ENCODE measurements at regions not wholly inside any gene's neighbourhood (a gene's known extent, or its start where the extent isn't known, plus 50 kb on each side); places are given as distances from the start of the nearest gene placed in this dataset.

DNA sequence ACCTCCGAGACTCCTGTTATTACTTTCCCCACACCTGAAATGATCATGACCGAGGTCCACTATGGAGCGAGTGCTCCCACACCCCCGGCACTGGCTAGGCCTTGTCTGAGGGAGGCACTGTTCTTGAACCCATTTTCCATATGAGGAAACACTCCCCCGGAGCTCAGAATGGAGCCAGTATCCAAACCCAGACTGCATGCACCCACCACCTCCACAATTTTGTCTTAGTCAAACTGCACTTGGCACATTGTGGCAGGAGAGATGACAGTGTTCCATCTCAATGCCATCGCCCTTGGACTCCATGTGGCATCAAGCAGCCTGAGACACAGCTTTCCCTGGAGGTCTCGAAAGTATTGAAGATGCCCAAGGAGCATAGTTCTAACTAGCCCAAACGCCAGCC, 154.1 kb downstream of the NUP210 start:
- Histone ChIP-seq H3K4me3 (ENCODE audit: low read depth in 1 of 5, low read length in 5 of 5) (no peak overlapping the region), H3K9ac (ENCODE audit: low read length in 5 of 5) (no peak overlapping the region), H3K4me1 (ENCODE audit: control insufficient read depth in 5 of 5, insufficient read depth in 5 of 5, low read length in 5 of 5) (peaks cover 0 to 25% (median 10%) of the 10 kb centered on the region in 5 donors), H3K36me3 (ENCODE audit: control insufficient read depth in 5 of 5, insufficient read depth in 5 of 5, low read length in 5 of 5) (no peaks in the 10 kb centered on the region), H3K27me3 (ENCODE audit: control insufficient read depth in 5 of 5, insufficient read depth in 4 of 5, low read length in 5 of 5) (peaks cover 0 to 2% (median 0%) of the 10 kb centered on the region in 5 donors), H3K27ac (ENCODE audit: low read depth, low read length) (no peak overlapping the region), H3K9me3 (ENCODE audit: control insufficient read depth in 5 of 5, low read length in 5 of 5) (peaks cover 0 to 18% (median 13%) of the 10 kb centered on the region in 5 donors)

DNA sequence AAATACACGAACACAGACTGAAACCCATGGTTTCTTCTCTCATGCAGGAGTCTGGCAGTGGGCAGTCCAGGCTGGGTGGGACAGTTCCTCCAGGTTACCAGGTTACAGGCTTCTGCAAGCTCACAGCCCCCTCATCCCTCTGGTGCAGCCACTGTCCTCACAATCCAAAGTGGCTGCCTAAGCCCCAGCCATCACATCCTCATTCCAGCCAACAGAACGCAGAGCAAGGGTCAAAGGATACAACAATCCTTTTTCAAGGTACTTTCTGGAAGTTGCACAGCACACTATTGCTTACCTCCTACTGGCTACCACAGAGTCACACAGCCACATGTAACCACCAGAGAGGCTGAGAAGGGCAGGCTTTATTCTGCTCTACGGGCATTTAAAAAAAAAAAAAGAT, 154.6 kb downstream of the NUP210 start:
- no peaks in the 10 kb centered on the region for H3K36me3 ChIP-seq (ENCODE audit: control insufficient read depth in 5 of 5, insufficient read depth in 5 of 5, low read length in 5 of 5)
- peaks cover 0 to 18% (median 13%) of the 10 kb centered on the region in 5 donors for H3K9me3 ChIP-seq (ENCODE audit: control insufficient read depth in 5 of 5, low read length in 5 of 5)
- H3K27ac ChIP-seq (ENCODE audit: low read depth, low read length), result no peak overlapping the region
- no peak overlapping the region for H3K9ac ChIP-seq (ENCODE audit: low read length in 5 of 5)
- no peak overlapping the region for H3K4me3 ChIP-seq (ENCODE audit: low read depth in 1 of 5, low read length in 5 of 5)
- peaks cover 0 to 2% (median 0%) of the 10 kb centered on the region in 5 donors for H3K27me3 ChIP-seq (ENCODE audit: control insufficient read depth in 5 of 5, insufficient read depth in 4 of 5, low read length in 5 of 5)
- peaks cover 0 to 25% (median 10%) of the 10 kb centered on the region in 5 donors for H3K4me1 ChIP-seq (ENCODE audit: control insufficient read depth in 5 of 5, insufficient read depth in 5 of 5, low read length in 5 of 5)

DNA sequence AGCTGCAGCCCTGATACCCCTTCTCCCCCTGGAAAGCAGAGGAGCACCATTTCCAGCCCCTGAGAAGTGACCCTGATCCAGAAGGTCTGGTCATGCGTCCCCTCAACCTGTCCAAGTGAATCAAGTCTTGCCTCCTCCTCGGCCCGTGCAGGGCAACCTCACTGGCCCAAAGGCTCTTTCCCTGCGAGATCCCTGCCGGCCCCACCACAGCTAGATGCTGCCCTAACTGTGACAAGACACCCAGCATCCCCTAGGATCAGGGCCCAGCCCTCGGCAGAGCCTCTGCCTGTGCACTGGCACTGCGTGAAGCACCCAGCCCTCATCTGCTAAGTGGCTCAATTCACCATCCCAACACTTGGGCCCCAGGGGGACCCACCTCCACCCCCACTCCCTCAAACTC, 155.1 kb downstream of the NUP210 start:
- peaks cover 0 to 14% (median 13%) of the 10 kb centered on the region in 5 donors for H3K9me3 ChIP-seq (ENCODE audit: control insufficient read depth in 5 of 5, low read length in 5 of 5)
- no peak overlapping the region for H3K27ac ChIP-seq (ENCODE audit: low read depth, low read length)
- peaks cover 0 to 25% (median 10%) of the 10 kb centered on the region in 5 donors for H3K4me1 ChIP-seq (ENCODE audit: control insufficient read depth in 5 of 5, insufficient read depth in 5 of 5, low read length in 5 of 5)
- no peak overlapping the region for H3K4me3 ChIP-seq (ENCODE audit: low read depth in 1 of 5, low read length in 5 of 5)
- no peaks in the 10 kb centered on the region for H3K36me3 ChIP-seq (ENCODE audit: control insufficient read depth in 5 of 5, insufficient read depth in 5 of 5, low read length in 5 of 5)
- peaks cover 0 to 2% (median 0%) of the 10 kb centered on the region in 5 donors for H3K27me3 ChIP-seq (ENCODE audit: control insufficient read depth in 5 of 5, insufficient read depth in 4 of 5, low read length in 5 of 5)
- H3K9ac ChIP-seq (ENCODE audit: low read length in 5 of 5), result no peak overlapping the region

DNA sequence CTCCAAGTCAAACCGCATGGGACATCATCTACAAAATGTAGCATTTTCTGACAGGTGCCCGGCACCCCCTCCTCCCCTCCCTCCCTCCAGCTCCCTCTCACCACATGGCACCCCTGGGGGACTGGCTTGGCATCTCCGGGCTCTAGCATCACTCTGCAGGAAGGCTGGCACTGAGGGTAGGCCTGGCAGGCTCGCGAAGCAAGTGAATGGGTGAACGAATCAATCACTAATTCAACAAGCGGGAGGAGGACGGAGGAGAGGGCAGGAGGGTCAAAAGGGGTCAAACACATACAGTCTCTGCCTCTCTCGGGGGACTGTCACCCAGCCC, 155.7 kb downstream of the NUP210 start:
- H3K27me3 ChIP-seq (ENCODE audit: control insufficient read depth in 5 of 5, insufficient read depth in 4 of 5, low read length in 5 of 5), result peaks cover 0 to 2% (median 0%) of the 10 kb centered on the region in 5 donors
- no peaks in the 10 kb centered on the region for H3K36me3 ChIP-seq (ENCODE audit: control insufficient read depth in 5 of 5, insufficient read depth in 5 of 5, low read length in 5 of 5)
- no peak overlapping the region for H3K4me3 ChIP-seq (ENCODE audit: low read depth in 1 of 5, low read length in 5 of 5)
- H3K4me1 ChIP-seq (ENCODE audit: control insufficient read depth in 5 of 5, insufficient read depth in 5 of 5, low read length in 5 of 5), result peaks cover 0 to 25% (median 10%) of the 10 kb centered on the region in 5 donors
- no peak overlapping the region for H3K27ac ChIP-seq (ENCODE audit: low read depth, low read length)
- H3K9me3 ChIP-seq (ENCODE audit: control insufficient read depth in 5 of 5, low read length in 5 of 5), result peaks cover 0 to 11% (median 8%) of the 10 kb centered on the region in 5 donors
- no peak overlapping the region for H3K9ac ChIP-seq (ENCODE audit: low read length in 5 of 5)

DNA sequence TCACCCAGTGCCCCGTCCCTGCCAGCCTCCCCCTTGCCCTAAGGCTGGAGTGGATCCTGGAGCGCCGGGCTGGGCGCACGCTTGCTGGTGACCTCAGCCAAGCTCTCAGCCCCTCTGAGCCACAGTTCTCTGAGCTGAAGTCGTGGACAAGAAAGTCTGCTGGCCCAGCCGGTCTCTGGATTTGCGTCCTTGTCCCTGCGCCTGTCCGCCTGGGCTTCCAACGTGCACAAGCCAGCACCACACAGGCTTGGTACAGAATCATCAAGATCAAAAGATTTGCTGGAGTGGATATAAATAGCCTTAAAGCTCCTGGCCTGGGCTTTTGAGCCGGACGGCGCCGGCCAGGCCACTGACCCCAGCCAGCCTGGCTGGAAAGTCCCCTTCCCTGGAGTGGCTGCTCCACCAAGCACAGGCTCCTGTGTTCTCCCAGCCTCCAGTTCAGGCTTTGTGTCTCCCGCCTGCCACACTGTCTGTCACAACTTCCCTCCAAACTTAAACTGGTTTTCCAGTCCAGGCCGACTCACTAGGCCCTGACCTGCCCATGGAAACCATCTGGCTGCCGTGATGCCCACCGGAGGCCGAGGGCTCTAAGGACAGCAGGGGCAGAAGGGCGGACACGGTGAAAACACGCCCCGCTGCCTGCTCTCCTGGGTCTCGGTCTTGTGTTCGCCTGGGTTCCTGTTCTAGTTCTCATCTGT, 156.2 kb downstream of the NUP210 start:
- Histone ChIP-seq H3K9ac (ENCODE audit: low read length in 5 of 5) (no peak overlapping the region), H3K27ac (ENCODE audit: low read depth, low read length) (no peak overlapping the region), H3K9me3 (ENCODE audit: control insufficient read depth in 5 of 5, low read length in 5 of 5) (peaks cover 0 to 6% (median 3%) of the 10 kb centered on the region in 5 donors), H3K36me3 (ENCODE audit: control insufficient read depth in 5 of 5, insufficient read depth in 5 of 5, low read length in 5 of 5) (no peaks in the 10 kb centered on the region), H3K4me1 (ENCODE audit: control insufficient read depth in 5 of 5, insufficient read depth in 5 of 5, low read length in 5 of 5) (peaks cover 0 to 21% (median 7%) of the 10 kb centered on the region in 5 donors), H3K4me3 (ENCODE audit: low read depth in 1 of 5, low read length in 5 of 5) (no peak overlapping the region), H3K27me3 (ENCODE audit: control insufficient read depth in 5 of 5, insufficient read depth in 4 of 5, low read length in 5 of 5) (peaks cover 0 to 2% (median 0%) of the 10 kb centered on the region in 5 donors)

DNA sequence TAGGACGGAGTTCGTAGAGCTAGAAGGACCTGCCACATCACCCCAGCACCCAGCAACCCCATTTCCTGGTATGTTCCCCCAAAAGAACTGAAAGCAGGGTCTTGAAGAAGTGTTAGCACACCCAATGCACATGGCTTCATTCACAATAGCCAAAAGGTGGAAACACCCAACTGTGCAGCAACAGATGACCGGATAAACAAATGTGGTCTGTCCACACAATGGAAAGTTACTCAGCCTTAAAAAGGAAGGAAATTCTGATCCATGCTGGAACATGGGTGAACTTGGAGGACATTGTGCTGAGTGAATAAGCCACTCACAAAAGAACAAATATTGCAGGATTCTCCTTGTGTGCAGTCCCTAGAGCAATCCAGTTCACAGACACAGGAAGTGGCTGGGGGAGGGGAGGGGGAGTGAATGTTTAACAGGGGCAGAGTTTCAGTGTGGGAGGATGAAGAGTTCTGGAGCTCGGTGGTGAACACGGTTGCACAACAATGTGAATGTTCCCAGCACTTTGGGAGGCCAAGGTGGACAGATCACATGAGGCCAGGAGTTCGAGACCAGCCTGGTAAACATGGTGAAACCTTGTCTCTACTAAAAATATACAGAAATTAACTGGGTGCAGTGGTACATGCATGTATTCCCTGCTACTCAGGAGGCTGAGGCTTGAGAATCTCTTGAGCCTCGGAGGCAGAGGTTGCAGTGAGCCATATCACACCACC, 157.5 kb downstream of the NUP210 start:
- peaks cover 0 to 5% (median 2%) of the 10 kb centered on the region in 5 donors for H3K9me3 ChIP-seq (ENCODE audit: control insufficient read depth in 5 of 5, low read length in 5 of 5)
- H3K27ac ChIP-seq (ENCODE audit: low read depth, low read length), result no peak overlapping the region
- no peak overlapping the region for H3K9ac ChIP-seq (ENCODE audit: low read length in 5 of 5)
- peaks cover 0 to 2% (median 0%) of the 10 kb centered on the region in 5 donors for H3K27me3 ChIP-seq (ENCODE audit: control insufficient read depth in 5 of 5, insufficient read depth in 4 of 5, low read length in 5 of 5)
- H3K36me3 ChIP-seq (ENCODE audit: control insufficient read depth in 5 of 5, insufficient read depth in 5 of 5, low read length in 5 of 5), result no peaks in the 10 kb centered on the region
- H3K4me1 ChIP-seq (ENCODE audit: control insufficient read depth in 5 of 5, insufficient read depth in 5 of 5, low read length in 5 of 5), result peaks cover 0 to 19% (median 6%) of the 10 kb centered on the region in 5 donors
- no peak overlapping the region for H3K4me3 ChIP-seq (ENCODE audit: low read depth in 1 of 5, low read length in 5 of 5)

DNA sequence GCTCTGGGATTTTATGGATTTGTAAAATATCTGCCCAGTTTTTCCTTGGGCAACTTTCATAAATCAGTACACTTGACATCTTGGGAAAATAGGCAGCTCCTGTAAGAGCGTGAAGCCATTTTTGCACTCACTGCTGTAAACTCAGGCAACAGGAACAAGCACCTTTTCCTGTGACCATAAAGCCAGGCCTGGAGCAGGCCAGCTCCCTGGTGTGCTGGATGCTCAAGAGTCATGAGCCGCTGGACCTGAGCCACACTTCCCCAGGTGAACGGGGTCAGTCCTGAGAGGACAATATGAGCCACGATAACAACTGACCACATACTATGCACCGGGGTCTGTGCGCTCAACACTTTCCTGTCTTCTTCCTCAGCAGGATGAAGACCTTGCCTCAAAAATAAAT, 158.2 kb downstream of the NUP210 start:
- Histone ChIP-seq H3K27me3 (ENCODE audit: control insufficient read depth in 5 of 5, insufficient read depth in 4 of 5, low read length in 5 of 5) (peaks cover 0 to 2% (median under 1%) of the 10 kb centered on the region in 5 donors), H3K36me3 (ENCODE audit: control insufficient read depth in 5 of 5, insufficient read depth in 5 of 5, low read length in 5 of 5) (no peaks in the 10 kb centered on the region), H3K27ac (ENCODE audit: low read depth, low read length) (no peak overlapping the region), H3K4me3 (ENCODE audit: low read depth in 1 of 5, low read length in 5 of 5) (no peak overlapping the region), H3K9me3 (ENCODE audit: control insufficient read depth in 5 of 5, low read length in 5 of 5) (peaks cover 0 to 5% (median 2%) of the 10 kb centered on the region in 5 donors), H3K4me1 (ENCODE audit: control insufficient read depth in 5 of 5, insufficient read depth in 5 of 5, low read length in 5 of 5) (peaks cover 0 to 19% (median 6%) of the 10 kb centered on the region in 5 donors), H3K9ac (ENCODE audit: low read length in 5 of 5) (no peak overlapping the region)

DNA sequence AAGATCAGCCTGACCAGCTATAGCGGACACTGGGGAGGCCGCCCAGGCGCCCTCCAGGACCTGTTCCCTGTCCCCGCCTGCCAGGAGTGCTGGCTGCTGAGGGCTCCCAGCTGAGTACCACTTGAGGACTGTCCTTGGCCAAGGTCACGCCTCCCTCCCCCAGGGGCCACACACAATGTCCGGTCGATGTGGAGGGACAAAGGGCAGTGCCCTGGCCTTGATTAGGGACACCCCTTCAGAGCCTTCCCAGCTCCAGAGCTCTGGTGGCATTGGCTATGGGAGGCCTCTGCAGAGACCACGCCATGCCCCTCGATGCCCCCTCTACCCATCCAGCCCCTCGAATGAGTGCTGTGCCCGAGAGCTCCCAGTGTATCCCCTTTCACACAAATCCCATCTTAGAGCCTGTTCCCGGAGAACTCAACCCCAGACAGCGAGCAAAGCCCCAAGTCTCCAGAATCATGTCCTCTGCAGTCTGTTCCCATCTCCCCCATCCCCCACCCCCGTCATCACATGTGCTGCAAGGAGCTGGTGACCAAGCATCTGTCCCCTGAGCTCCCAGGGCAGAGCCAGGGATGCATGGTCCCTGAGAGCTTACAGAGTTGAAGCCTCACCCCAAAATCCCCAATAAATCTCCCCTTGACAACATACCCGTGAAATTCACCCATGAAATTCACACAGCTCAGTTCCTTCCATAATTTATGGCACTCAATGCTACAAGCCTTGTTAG, 158.9 kb downstream of the NUP210 start:
- Histone ChIP-seq H3K36me3 (ENCODE audit: control insufficient read depth in 5 of 5, insufficient read depth in 5 of 5, low read length in 5 of 5) (no peaks in the 10 kb centered on the region), H3K9ac (ENCODE audit: low read length in 5 of 5) (no peak overlapping the region), H3K9me3 (ENCODE audit: control insufficient read depth in 5 of 5, low read length in 5 of 5) (peaks cover 0 to 5% (median 2%) of the 10 kb centered on the region in 5 donors), H3K27ac (ENCODE audit: low read depth, low read length) (no peak overlapping the region), H3K4me3 (ENCODE audit: low read depth in 1 of 5, low read length in 5 of 5) (no peak overlapping the region), H3K27me3 (ENCODE audit: control insufficient read depth in 5 of 5, insufficient read depth in 4 of 5, low read length in 5 of 5) (peaks cover 0 to 4% (median 2%) of the 10 kb centered on the region in 5 donors), H3K4me1 (ENCODE audit: control insufficient read depth in 5 of 5, insufficient read depth in 5 of 5, low read length in 5 of 5) (peaks cover 0 to 18% (median 6%) of the 10 kb centered on the region in 5 donors)

DNA sequence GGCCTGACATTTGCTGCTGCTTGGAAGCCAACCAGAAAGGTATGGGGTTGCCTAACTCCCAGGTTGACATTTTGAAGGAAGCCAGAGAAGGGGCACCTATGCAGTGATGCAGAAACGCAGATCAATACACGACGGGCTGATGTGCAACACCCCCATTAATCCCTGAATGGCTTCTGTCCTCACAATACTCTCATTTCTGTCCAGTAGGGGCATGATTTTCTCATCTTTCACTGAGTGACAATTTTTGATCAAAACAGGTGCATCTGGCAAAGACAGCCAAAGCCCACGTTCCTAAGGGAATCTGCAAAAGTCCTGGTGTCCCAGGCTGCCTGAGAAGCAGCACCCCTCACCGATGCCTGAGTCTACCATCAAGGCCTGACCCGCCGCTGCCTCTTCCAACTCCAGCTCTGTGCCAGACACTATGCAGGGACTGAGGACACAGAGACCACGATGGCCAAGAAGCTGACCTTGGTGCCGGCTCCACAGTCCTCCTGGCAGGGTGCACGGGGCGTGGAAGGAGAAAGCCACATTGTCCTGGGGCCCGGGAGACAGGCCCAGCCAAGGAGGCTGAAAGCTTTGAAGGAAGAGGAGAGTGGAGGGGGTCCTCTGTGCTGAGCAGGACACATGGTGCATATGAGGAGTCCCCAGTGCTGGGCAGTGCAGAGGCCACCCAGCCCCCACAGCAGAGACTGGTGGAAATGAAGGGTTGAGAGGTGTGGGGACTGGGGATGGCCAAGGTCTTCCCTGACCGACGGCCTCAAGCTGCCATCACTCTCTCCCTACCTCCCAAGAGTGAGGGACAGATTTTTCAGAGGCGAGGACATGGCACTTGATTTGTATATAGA, 159.6 kb downstream of the NUP210 start:
- H3K9me3 ChIP-seq (ENCODE audit: control insufficient read depth in 5 of 5, low read length in 5 of 5), result peaks cover 0 to 4% (median 1%) of the 10 kb centered on the region in 5 donors
- H3K36me3 ChIP-seq (ENCODE audit: control insufficient read depth in 5 of 5, insufficient read depth in 5 of 5, low read length in 5 of 5), result no peaks in the 10 kb centered on the region
- H3K27me3 ChIP-seq (ENCODE audit: control insufficient read depth in 5 of 5, insufficient read depth in 4 of 5, low read length in 5 of 5), result peaks cover 0 to 4% (median 2%) of the 10 kb centered on the region in 5 donors
- H3K4me1 ChIP-seq (ENCODE audit: control insufficient read depth in 5 of 5, insufficient read depth in 5 of 5, low read length in 5 of 5), result peaks cover 0 to 18% (median 6%) of the 10 kb centered on the region in 5 donors
- no peak overlapping the region for H3K27ac ChIP-seq (ENCODE audit: low read depth, low read length)
- H3K9ac ChIP-seq (ENCODE audit: low read length in 5 of 5), result no peak overlapping the region
- no peak overlapping the region for H3K4me3 ChIP-seq (ENCODE audit: low read depth in 1 of 5, low read length in 5 of 5)
